ENCODE measurements at regions not wholly inside any gene's neighbourhood (a gene's known extent, or its start where the extent isn't known, plus 50 kb on each side); places are given as distances from the start of the nearest gene placed in this dataset.
"Not testable (repeated sequence)": the region's sequence is repeated elsewhere in the genome, so short reads cannot be mapped to it uniquely, and the experiment has no call there.

GRCh38 chr5:148739023-148739422 is 84.7 kb upstream of the HTR4 start:
- WGBS, 4 donors: 85 to 89% (median 86%) methylated on average over 5 of the region's 5 CpGs
- Histone ChIP-seq H3K4me3 (no peak overlapping the region), H3K27ac (no peak overlapping the region), H3K9me3 (no peaks in the 10 kb centered on the region), H3K27me3 (no peaks in the 10 kb centered on the region), H3K4me1 (peaks cover 0 to 35% (median 13%) of the 10 kb centered on the region in 12 donors), H3K36me3 (no peaks in the 10 kb centered on the region)
- ATAC-seq: no peak
- no peak for TF ChIP-seq POLR2A (IDR thresholded peaks at IDR 0.05)
- no peak for TF ChIP-seq CTCF (IDR thresholded peaks at IDR 0.05)
- no peak for DNase-seq
- intact Hi-C loops (cut with DNase I): loop anchor here in 8 of 10 donors (2.0 to 10.0 kb wide), 12 partner anchors 218 to 826 kb away; no protein-coding TSS in a partner anchor

- Histone ChIP-seq H3K9me3 (no peaks in the 10 kb centered on the region), H3K4me1 (peaks cover 0 to 35% (median 13%) of the 10 kb centered on the region in 12 donors), H3K4me3 (no peak overlapping the region), H3K27me3 (no peaks in the 10 kb centered on the region), H3K27ac (no peak overlapping the region), H3K36me3 (no peaks in the 10 kb centered on the region)
- intact Hi-C loops (cut with DNase I): loop anchor here in 8 of 10 donors (2.0 to 10.0 kb wide), 12 partner anchors 218 to 825 kb away; no protein-coding TSS in a partner anchor
- TF ChIP-seq CTCF (IDR thresholded peaks at IDR 0.05): no peak
- no peak for TF ChIP-seq POLR2A (IDR thresholded peaks at IDR 0.05)
- 57 to 75% (median 72%) methylated on average over 2 of the region's 2 CpGs for WGBS, 4 donors
- DNase-seq (no peak), ATAC-seq (no peak)
Measured at GRCh38 chr5:148739524-148739923, 85.2 kb upstream of the HTR4 start.

- TF ChIP-seq CTCF (IDR thresholded peaks at IDR 0.05): no peak
- no peak for TF ChIP-seq POLR2A (IDR thresholded peaks at IDR 0.05)
- Histone ChIP-seq H3K27me3 (no peaks in the 10 kb centered on the region), H3K27ac (peak overlapping the region in 1 of 12 donors; percentile 21), H3K36me3 (no peaks in the 10 kb centered on the region), H3K4me1 (peaks cover 0 to 35% (median 13%) of the 10 kb centered on the region in 12 donors), H3K9me3 (no peaks in the 10 kb centered on the region), H3K4me3 (no peak overlapping the region)
- 86 to 92% (median 88%) methylated on average over 8 of the region's 8 CpGs for WGBS, 4 donors
- DNase-seq (no peak), ATAC-seq (no peak)
- intact Hi-C loops (cut with DNase I): loop anchor here in 7 of 10 donors (2.0 to 5.0 kb wide), 8 partner anchors 67 to 262 kb away; partner anchors contain the start of gene ADRB2 (in 4 of the 7)
Measured at GRCh38 chr5:148740079-148740858, 85.9 kb upstream of the HTR4 start.

GRCh38 chr5:148740966-148741742 is 85.3 kb upstream of the ADRB2 start:
- DNase-seq (peak in 1 of 5 donors; percentile 43), ATAC-seq (peak; percentile 55 to 78 (median 74))
- TF ChIP-seq POLR2A (IDR thresholded peaks at IDR 0.05): no peak
- peak; percentile 63 to 81 (median 75) for TF ChIP-seq CTCF (IDR thresholded peaks at IDR 0.05)
- H3K4me3 ChIP-seq: no peak overlapping the region
- H3K36me3 ChIP-seq: no peaks in the 10 kb centered on the region
- H3K9me3 ChIP-seq: no peaks in the 10 kb centered on the region
- H3K27me3 ChIP-seq: no peaks in the 10 kb centered on the region
- WGBS, 4 donors: 42 to 47% (median 43%) methylated on average over 9 of the region's 9 CpGs
- peaks cover 0 to 33% (median 13%) of the 10 kb centered on the region in 12 donors for H3K4me1 ChIP-seq
- H3K27ac ChIP-seq: peak overlapping the region in 1 of 12 donors; percentile 12
- intact Hi-C loops (cut with DNase I): loop anchor here in 7 of 10 donors (2.0 to 5.0 kb wide), 8 partner anchors 66 to 261 kb away; partner anchors contain the start of gene ADRB2 (in 4 of the 7)

GRCh38 chr5:148741766-148742165 is 84.6 kb upstream of the ADRB2 start:
- H3K9me3 ChIP-seq, H3K36me3 ChIP-seq, DNase-seq, H3K4me3 ChIP-seq, H3K27ac ChIP-seq, ATAC-seq, H3K27me3 ChIP-seq: not testable (repeated sequence)
- H3K4me1 ChIP-seq: peaks cover 0 to 32% (median 11%) of the 10 kb centered on the region in 12 donors
- WGBS, 4 donors: 71 to 74% (median 74%) methylated on average over 3 of the region's 3 CpGs
- intact Hi-C loops (cut with DNase I): loop anchor here in 7 of 10 donors (2.0 to 5.0 kb wide), 8 partner anchors 66 to 261 kb away; partner anchors contain the start of gene ADRB2 (in 4 of the 7)

- intact Hi-C loops (cut with DNase I): loop anchor here in 7 of 10 donors (5.0 kb wide), 6 partner anchors 63 to 258 kb away; partner anchors contain the start of gene ADRB2 (in 4 of the 7)
- not testable (repeated sequence) for H3K36me3 ChIP-seq, ATAC-seq, H3K27me3 ChIP-seq, H3K4me3 ChIP-seq, H3K27ac ChIP-seq, H3K9me3 ChIP-seq, DNase-seq
- 89 to 98% (median 91%) methylated on average over 1 of the region's 1 CpG for WGBS, 4 donors
- H3K4me1 ChIP-seq: peaks cover 0 to 54% (median 9%) of the 10 kb centered on the region in 12 donors
Measured at GRCh38 chr5:148744380-148744779, 82.0 kb upstream of the ADRB2 start.
